Activated CD8-positive, alpha-beta T cell treated with anti-CD3 and anti-CD28 coated beads, Interleukin-2, amount 10 ng/mL, durations not matched to agents 7 days and 5 days (primary cell): ENCODE measurements at regions not wholly inside any gene's neighbourhood (a gene's known extent, or its start where the extent isn't known, plus 50 kb on each side); places are given as distances from the start of the nearest gene placed in this dataset.

Experiments
- ATAC-seq: fragments of 150-1000 bp; cut with Tn5 transposase; one replicate; pipeline ENCODE4 v1.10.0; 2021; ENCODE audit warnings: moderate library complexity
- CTCF ChIA-PET: fragments of 350-600 bp; sonication (Branson Sonifier 250); formaldehyde crosslinking; loops from one replicate; lab custom pipeline; 2021; ENCODE audit warnings: antibody characterized with exemption; lab: Charles Lee
- POLR2A ChIA-PET: fragments of 350-600 bp; sonication (Branson Sonifier 250); formaldehyde crosslinking; loops from one replicate; lab custom pipeline; 2021; ENCODE audit warnings: antibody characterized with exemption; lab: Charles Lee
- DNase-seq: peaks from one replicate; pipeline ENCODE4 v3.0.0-alpha.2; 2020
- H3K27ac Mint-ChIP-seq: one replicate; pipeline ENCODE4 v1.8.0; 2021; ENCODE audit warnings: mild to moderate bottlenecking, mixed read lengths
- H3K27me3 Mint-ChIP-seq: one replicate; pipeline ENCODE4 v1.8.0; 2021; ENCODE audit warnings: low read depth, mixed read lengths
- H3K36me3 Mint-ChIP-seq: one replicate; pipeline ENCODE4 v1.8.0; 2021; ENCODE audit warnings: low read depth, mixed read lengths
- H3K4me1 Mint-ChIP-seq: one replicate; pipeline ENCODE4 v1.8.0; 2021; ENCODE audit warnings: low read depth, mixed read lengths
- H3K4me3 Mint-ChIP-seq: one replicate; pipeline ENCODE4 v1.8.0; 2021; ENCODE audit warnings: mild to moderate bottlenecking, mixed read lengths
- H3K9me3 Mint-ChIP-seq: one replicate; pipeline ENCODE4 v1.8.0; 2022; ENCODE audit warnings: mixed read lengths; ENCODE audit not compliant: insufficient read depth

- no peaks in the 10 kb centered on the region for H3K27me3 Mint-ChIP-seq
- ATAC-seq = no peak
- ChIA-PET CTCF (no interaction called here), POLR2A (no interaction called here)
- no peak for DNase-seq
- no peaks in the 10 kb centered on the region for H3K9me3 Mint-ChIP-seq
- H3K27ac Mint-ChIP-seq = no peak overlapping the region
- H3K4me1 Mint-ChIP-seq = no peaks in the 10 kb centered on the region
- H3K36me3 Mint-ChIP-seq = no peaks in the 10 kb centered on the region
- no peak overlapping the region for H3K4me3 Mint-ChIP-seq
Observed at GRCh38 chr14:86510491-86510890, 980.5 kb downstream of the FLRT2 start.

GRCh38 chr14:86505808-86506207, 975.9 kb downstream of the FLRT2 start:
- Mint-ChIP-seq H3K36me3 (no peaks in the 10 kb centered on the region), H3K9me3 (no peaks in the 10 kb centered on the region), H3K4me1 (peaks cover 3% of the 10 kb centered on the region), H3K27me3 (no peaks in the 10 kb centered on the region), H3K27ac (no peak overlapping the region), H3K4me3 (no peak overlapping the region)
- DNase-seq (no peak), ATAC-seq (no peak)
- CTCF ChIA-PET = no interaction called here
- POLR2A ChIA-PET = no interaction called here

- ChIA-PET POLR2A (no interaction called here), CTCF (no interaction called here)
- H3K36me3 Mint-ChIP-seq = no peaks in the 10 kb centered on the region
- no peaks in the 10 kb centered on the region for H3K27me3 Mint-ChIP-seq
- H3K4me3 Mint-ChIP-seq = no peak overlapping the region
- DNase-seq = no peak
- ATAC-seq = no peak
- no peaks in the 10 kb centered on the region for H3K9me3 Mint-ChIP-seq
- H3K4me1 Mint-ChIP-seq = peaks cover 3% of the 10 kb centered on the region
- no peak overlapping the region for H3K27ac Mint-ChIP-seq
Observed at GRCh38 chr14:86501611-86502010, 971.7 kb downstream of the FLRT2 start.

GRCh38 chr14:86491743-86492142, 961.8 kb downstream of the FLRT2 start:
- H3K36me3 Mint-ChIP-seq = no peaks in the 10 kb centered on the region
- ChIA-PET CTCF (no interaction called here), POLR2A (no interaction called here)
- H3K27me3 Mint-ChIP-seq = no peaks in the 10 kb centered on the region
- no peaks in the 10 kb centered on the region for H3K4me1 Mint-ChIP-seq
- H3K27ac Mint-ChIP-seq = no peak overlapping the region
- H3K9me3 Mint-ChIP-seq = no peaks in the 10 kb centered on the region
- DNase-seq = no peak
- ATAC-seq = no peak
- H3K4me3 Mint-ChIP-seq = no peak overlapping the region

- H3K36me3 Mint-ChIP-seq = no peaks in the 10 kb centered on the region
- ChIA-PET CTCF (no interaction called here), POLR2A (no interaction called here)
- no peaks in the 10 kb centered on the region for H3K4me1 Mint-ChIP-seq
- no peak for ATAC-seq
- no peaks in the 10 kb centered on the region for H3K9me3 Mint-ChIP-seq
- H3K27ac Mint-ChIP-seq = no peak overlapping the region
- no peak for DNase-seq
- no peak overlapping the region for H3K4me3 Mint-ChIP-seq
- H3K27me3 Mint-ChIP-seq = no peaks in the 10 kb centered on the region
Observed at GRCh38 chr14:86481104-86481503, 951.2 kb downstream of the FLRT2 start.

- DNase-seq = no peak
- H3K4me1 Mint-ChIP-seq = no peaks in the 10 kb centered on the region
- POLR2A ChIA-PET = no interaction called here
- H3K36me3 Mint-ChIP-seq = no peaks in the 10 kb centered on the region
- H3K4me3 Mint-ChIP-seq = no peak overlapping the region
- H3K27me3 Mint-ChIP-seq = no peaks in the 10 kb centered on the region
- H3K9me3 Mint-ChIP-seq = no peaks in the 10 kb centered on the region
- H3K27ac Mint-ChIP-seq = no peak overlapping the region
- CTCF ChIA-PET = no interaction called here
- no peak for ATAC-seq
Observed at GRCh38 chr14:86464341-86464740, 934.4 kb downstream of the FLRT2 start.

- no peak overlapping the region for H3K27ac Mint-ChIP-seq
- ChIA-PET CTCF (no interaction called here), POLR2A (no interaction called here)
- no peaks in the 10 kb centered on the region for H3K36me3 Mint-ChIP-seq
- no peaks in the 10 kb centered on the region for H3K4me1 Mint-ChIP-seq
- no peaks in the 10 kb centered on the region for H3K9me3 Mint-ChIP-seq
- no peak for ATAC-seq
- H3K27me3 Mint-ChIP-seq = no peaks in the 10 kb centered on the region
- no peak overlapping the region for H3K4me3 Mint-ChIP-seq
- peak; percentile 21 for DNase-seq
Observed at GRCh38 chr14:86462193-86462753, 932.3 kb downstream of the FLRT2 start.

GRCh38 chr14:86457481-86458135, 927.7 kb downstream of the FLRT2 start:
- no peaks in the 10 kb centered on the region for H3K4me1 Mint-ChIP-seq
- ATAC-seq = no peak
- ChIA-PET CTCF (no interaction called here), POLR2A (no interaction called here)
- no peak overlapping the region for H3K4me3 Mint-ChIP-seq
- no peak for DNase-seq
- no peaks in the 10 kb centered on the region for H3K27me3 Mint-ChIP-seq
- no peaks in the 10 kb centered on the region for H3K9me3 Mint-ChIP-seq
- H3K36me3 Mint-ChIP-seq = no peaks in the 10 kb centered on the region
- H3K27ac Mint-ChIP-seq = no peak overlapping the region

GRCh38 chr14:86450085-86450484, 920.1 kb downstream of the FLRT2 start:
- no peak for ATAC-seq
- no peaks in the 10 kb centered on the region for H3K27me3 Mint-ChIP-seq
- no peaks in the 10 kb centered on the region for H3K36me3 Mint-ChIP-seq
- no peak for DNase-seq
- H3K4me1 Mint-ChIP-seq = no peaks in the 10 kb centered on the region
- H3K9me3 Mint-ChIP-seq = no peaks in the 10 kb centered on the region
- no peak overlapping the region for H3K27ac Mint-ChIP-seq
- CTCF ChIA-PET = no interaction called here
- no peak overlapping the region for H3K4me3 Mint-ChIP-seq
- POLR2A ChIA-PET = no interaction called here

GRCh38 chr14:86442135-86442534, 912.2 kb downstream of the FLRT2 start:
- no peak for DNase-seq
- Mint-ChIP-seq H3K36me3 (no peaks in the 10 kb centered on the region), H3K9me3 (no peaks in the 10 kb centered on the region), H3K4me3 (no peak overlapping the region), H3K4me1 (no peaks in the 10 kb centered on the region), H3K27ac (no peak overlapping the region), H3K27me3 (no peaks in the 10 kb centered on the region)
- no peak for ATAC-seq
- ChIA-PET POLR2A (no interaction called here), CTCF (no interaction called here)

GRCh38 chr14:86430853-86431252, 900.9 kb downstream of the FLRT2 start:
- no peaks in the 10 kb centered on the region for H3K9me3 Mint-ChIP-seq
- H3K27me3 Mint-ChIP-seq = no peaks in the 10 kb centered on the region
- ChIA-PET CTCF (no interaction called here), POLR2A (no interaction called here)
- H3K4me3 Mint-ChIP-seq = no peak overlapping the region
- ATAC-seq (no peak), DNase-seq (no peak)
- no peaks in the 10 kb centered on the region for H3K36me3 Mint-ChIP-seq
- no peaks in the 10 kb centered on the region for H3K4me1 Mint-ChIP-seq
- H3K27ac Mint-ChIP-seq = no peak overlapping the region

- H3K4me3 Mint-ChIP-seq = no peak overlapping the region
- ChIA-PET CTCF (no interaction called here), POLR2A (no interaction called here)
- H3K27ac Mint-ChIP-seq = no peak overlapping the region
- ATAC-seq (no peak), DNase-seq (no peak)
- no peaks in the 10 kb centered on the region for H3K27me3 Mint-ChIP-seq
- no peaks in the 10 kb centered on the region for H3K4me1 Mint-ChIP-seq
- H3K9me3 Mint-ChIP-seq = no peaks in the 10 kb centered on the region
- no peaks in the 10 kb centered on the region for H3K36me3 Mint-ChIP-seq
Observed at GRCh38 chr14:86423214-86423613, 893.3 kb downstream of the FLRT2 start.

- POLR2A ChIA-PET = no interaction called here
- Mint-ChIP-seq H3K9me3 (no peaks in the 10 kb centered on the region), H3K27ac (no peak overlapping the region), H3K36me3 (no peaks in the 10 kb centered on the region), H3K4me1 (no peaks in the 10 kb centered on the region), H3K4me3 (no peak overlapping the region), H3K27me3 (no peaks in the 10 kb centered on the region)
- ATAC-seq (no peak), DNase-seq (no peak)
- CTCF ChIA-PET = no interaction called here
Observed at GRCh38 chr14:86420131-86420530, 890.2 kb downstream of the FLRT2 start.
